Ascending aorta (tissue), 2 donors: ENCODE measurements at regions not wholly inside any gene's neighbourhood (a gene's known extent, or its start where the extent isn't known, plus 50 kb on each side); places are given as distances from the start of the nearest gene placed in this dataset.

Experiments
- DNase-seq, 2 donors: peaks; one replicate each; pipeline ENCODE4 v3.0.0-alpha.2; 2019; ENCODE audit warnings: low spot score in 2 of 2
- H3K27ac ChIP-seq, 2 donors: fragments of 200-600 bp; sonication (generic); one replicate each; pipeline ENCODE4 v1.5.1; 2016 to 2017; ENCODE audit warnings: mild to moderate bottlenecking in 1 of 2
- H3K27me3 ChIP-seq: fragments of 200-600 bp; sonication (generic); one replicate; pipeline ENCODE4 v1.5.1; 2017
- H3K36me3 ChIP-seq, 2 donors: fragments of 200-600 bp; sonication (generic); one replicate each; pipeline ENCODE4 v1.5.1; 2016
- H3K4me1 ChIP-seq, 2 donors: fragments of 200-600 bp; sonication (generic); one replicate each; pipeline ENCODE4 v1.5.1; 2016 to 2017; ENCODE audit warnings: mild to moderate bottlenecking in 1 of 2
- H3K4me3 ChIP-seq, 2 donors: fragments of 200-600 bp; sonication (generic); one replicate each; pipeline ENCODE4 v1.5.1; 2016 to 2017; ENCODE audit warnings: mild to moderate bottlenecking in 1 of 2
- H3K9me3 ChIP-seq, 2 donors: fragments of 200-600 bp; sonication (generic); one replicate each; pipeline ENCODE4 v1.5.1; 2016
- CTCF ChIP-seq, 3 experiments: fragments of 200-600 bp in 2 of 3; fragments of 450-650 bp in 1 of 3; sonication (generic) in 2 of 3; IDR thresholded peaks; one replicate each; pipeline ENCODE4 v1.5.1; 2016 to 2019; ENCODE audit warnings: antibody characterized with exemption in 3 of 3, mild to moderate bottlenecking in 1 of 3, moderate library complexity in 1 of 3
- intact Hi-C: fragments of 100-400 bp; cut with DNase I; formaldehyde crosslinking; loops from one replicate; pipeline ENCODE4 v1.15.1; 2023

DNA sequence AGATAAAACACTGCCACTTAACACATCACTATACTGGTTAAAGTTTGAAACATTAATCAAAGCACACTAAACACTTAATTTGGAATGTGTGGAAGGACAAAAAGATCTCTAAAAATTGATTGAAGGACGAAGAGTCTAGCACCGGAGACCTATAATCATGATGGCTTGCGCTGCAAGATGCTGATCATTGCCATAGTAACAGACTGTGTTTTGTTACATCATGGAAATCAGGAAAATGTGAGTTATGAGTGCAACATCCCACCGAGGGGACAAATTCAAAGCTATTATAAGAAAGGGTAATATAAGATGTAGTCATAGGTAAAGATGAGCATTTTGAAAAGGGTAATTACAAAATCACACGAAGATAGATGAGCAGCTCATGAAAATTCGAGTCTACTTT is 278.8 kb upstream of the CTNND2 start:
- H3K27me3 ChIP-seq: no peaks in the 10 kb centered on the region
- DNase-seq: no peak
- H3K4me3 ChIP-seq: no peak overlapping the region
- intact Hi-C loops: no loop called here
- no peak overlapping the region for H3K27ac ChIP-seq
- H3K36me3 ChIP-seq: no peaks in the 10 kb centered on the region
- no peaks in the 10 kb centered on the region for H3K9me3 ChIP-seq
- H3K4me1 ChIP-seq: no peaks in the 10 kb centered on the region
- TF ChIP-seq CTCF (IDR thresholded peaks at IDR 0.05): no peak

GRCh38 chr5:12177851-12178250 is 273.6 kb upstream of the CTNND2 start:
- no peak for DNase-seq
- Histone ChIP-seq H3K27me3 (no peaks in the 10 kb centered on the region), H3K4me3 (no peak overlapping the region), H3K27ac (no peak overlapping the region), H3K4me1 (no peaks in the 10 kb centered on the region), H3K36me3 (no peaks in the 10 kb centered on the region), H3K9me3 (no peaks in the 10 kb centered on the region)
- intact Hi-C loops: no loop called here
- TF ChIP-seq CTCF (IDR thresholded peaks at IDR 0.05): no peak

- H3K27ac ChIP-seq: no peak overlapping the region
- H3K27me3 ChIP-seq: no peaks in the 10 kb centered on the region
- no peaks in the 10 kb centered on the region for H3K9me3 ChIP-seq
- intact Hi-C loops: no loop called here
- no peak overlapping the region for H3K4me3 ChIP-seq
- no peak for DNase-seq
- no peaks in the 10 kb centered on the region for H3K36me3 ChIP-seq
- no peaks in the 10 kb centered on the region for H3K4me1 ChIP-seq
- no peak for TF ChIP-seq CTCF (IDR thresholded peaks at IDR 0.05)
These were observed 273.0 kb upstream of the CTNND2 start for GRCh38 chr5:12177225-12177624.

- Histone ChIP-seq H3K27me3 (no peaks in the 10 kb centered on the region), H3K27ac (no peak overlapping the region), H3K4me3 (no peak overlapping the region), H3K9me3 (no peaks in the 10 kb centered on the region), H3K36me3 (no peaks in the 10 kb centered on the region), H3K4me1 (no peaks in the 10 kb centered on the region)
- TF ChIP-seq CTCF (IDR thresholded peaks at IDR 0.05): no peak
- no peak for DNase-seq
- intact Hi-C loops: no loop called here
These were observed 271.8 kb upstream of the CTNND2 start for GRCh38 chr5:12175914-12176585.

GRCh38 chr5:12174734-12175133 is 270.5 kb upstream of the CTNND2 start:
- intact Hi-C loops: no loop called here
- Histone ChIP-seq H3K9me3 (no peaks in the 10 kb centered on the region), H3K27ac (no peak overlapping the region), H3K4me3 (no peak overlapping the region), H3K27me3 (no peaks in the 10 kb centered on the region), H3K36me3 (no peaks in the 10 kb centered on the region), H3K4me1 (no peaks in the 10 kb centered on the region)
- TF ChIP-seq CTCF (IDR thresholded peaks at IDR 0.05): no peak
- DNase-seq: no peak

DNA sequence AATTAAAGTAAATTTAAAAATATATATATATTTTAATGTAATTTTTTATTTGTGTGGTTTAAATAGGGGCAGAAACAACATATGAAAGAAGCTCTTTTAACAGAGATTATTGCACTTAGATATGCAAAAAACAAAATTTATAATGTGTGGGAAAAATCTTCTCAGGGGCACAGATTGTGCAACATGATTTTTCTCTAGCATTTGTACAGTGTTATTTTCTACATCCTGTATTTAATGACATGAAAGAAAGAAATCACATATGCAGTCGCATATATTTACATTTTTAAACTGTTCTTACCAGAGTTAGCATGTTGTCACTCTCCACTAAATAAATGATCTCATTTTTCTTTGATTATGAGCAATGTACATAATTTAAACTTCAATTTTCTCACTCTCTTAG is 265.3 kb upstream of the CTNND2 start:
- TF ChIP-seq CTCF (IDR thresholded peaks at IDR 0.05): no peak
- H3K36me3 ChIP-seq: no peaks in the 10 kb centered on the region
- no peak overlapping the region for H3K4me3 ChIP-seq
- H3K9me3 ChIP-seq: no peaks in the 10 kb centered on the region
- no peak for DNase-seq
- H3K27ac ChIP-seq: no peak overlapping the region
- no peaks in the 10 kb centered on the region for H3K27me3 ChIP-seq
- no peaks in the 10 kb centered on the region for H3K4me1 ChIP-seq
- intact Hi-C loops: no loop called here
